Heart left ventricle (tissue), 16 donors: ENCODE measurements at regions not wholly inside any gene's neighbourhood (a gene's known extent, or its start where the extent isn't known, plus 50 kb on each side); places are given as distances from the start of the nearest gene placed in this dataset.

Experiments used
- ATAC-seq, 4 donors: fragments of 200-7000 bp; cut with Tn5 transposase; one replicate each; pipeline ENCODE4 v1.9.1; 2020 to 2022; ENCODE audit warnings: moderate library complexity in 4 of 4, mild to moderate bottlenecking in 3 of 4, moderate number of reproducible peaks in 1 of 4
- DNase-seq, 5 donors: peaks; one replicate each; pipeline ENCODE4 v3.0.0-alpha.2; 2020
- H3K27ac ChIP-seq, 12 donors: fragments of 200-600 bp; sonication (generic) in 4 of 12; one replicate each; pipeline versions ENCODE4 v1.5.0 to v1.8.0; 2016 to 2022; ENCODE audit warnings: mild to moderate bottlenecking in 2 of 12
- H3K27me3 ChIP-seq, 9 donors: fragments of 200-600 bp; sonication (generic) in 2 of 9; one replicate each; pipeline versions ENCODE4 v1.5.1 to v1.8.0; 2016 to 2022; ENCODE audit warnings: mild to moderate bottlenecking in 3 of 9
- H3K36me3 ChIP-seq, 9 donors: fragments of 200-600 bp; sonication (generic) in 2 of 9; one replicate each; pipeline versions ENCODE4 v1.5.0 to v1.8.0; 2018 to 2022; ENCODE audit warnings: mild to moderate bottlenecking in 2 of 9
- H3K4me1 ChIP-seq, 12 donors: fragments of 200-600 bp; sonication (generic) in 4 of 12; one replicate each; pipeline versions ENCODE4 v1.5.0 to v1.8.0; 2016 to 2022; ENCODE audit warnings: mild to moderate bottlenecking in 3 of 12
- H3K4me3 ChIP-seq, 12 donors: fragments of 200-600 bp; sonication (generic) in 4 of 12; one replicate each; pipeline versions ENCODE4 v1.5.0 to v1.8.0; 2017 to 2022; ENCODE audit warnings: mild to moderate bottlenecking in 9 of 12, moderate library complexity in 4 of 12
- H3K9me3 ChIP-seq, 12 donors: fragments of 200-600 bp; sonication (generic) in 4 of 12; one replicate each; pipeline versions ENCODE4 v1.5.0 to v1.8.0; 2016 to 2022; ENCODE audit warnings: mild to moderate bottlenecking in 1 of 12
- POLR2A ChIP-seq, 2 donors: fragments of 450-650 bp; IDR thresholded peaks; one replicate each; pipeline ENCODE4 v1.6.1; 2017; ENCODE audit warnings: antibody characterized with exemption in 2 of 2, mild to moderate bottlenecking in 2 of 2, moderate library complexity in 2 of 2
- WGBS, 4 donors: extraction: QIAGEN DNeasy Blood & Tissue Kit in 2 of 4; methylation state at CpG; one replicate each; pipeline versions ENCODE4 v1.1.5 to v1.1.7; 2013 to 2018; 5-methylcytosine and 5-hydroxymethylcytosine counted together
- intact Hi-C, 10 donors: fragments of 100-400 bp; cut with DNase I; formaldehyde crosslinking; loops; one replicate each; pipeline versions ENCODE4 v1.11.1 to v1.14.2; 2022
- TF ChIP-seq, protein P1 (sequence below), 12 donors: fragments of 200-600 bp; sonication (generic) in 4 of 12; IDR thresholded peaks; one replicate each; pipeline versions ENCODE4 v1.5.0 to v1.8.0; 2018 to 2022; ENCODE audit warnings: antibody characterized with exemption in 12 of 12, mild to moderate bottlenecking in 5 of 12
- donor health status: ischemic (EF 13 %, LVEDD 7.1; RV severe dilation, severe dysfunction).
- donor health status: healthy with polysubstance abuse.
- donor health status: DM: no; HTN: yes; CAD: no.
- donor health status: DM: no; HTN: no; CAD: no.
- donor health status: ischemic (EF 25% LVEDD 6.9; RV normal size, moderate dysfunction).
- donor health status: ischemic (EF 25% LVEDD 5.7; RV mildly dilated, moderate dysfunction).
- donor health status: healthy.
- donor health status: DM: yes; HTN: yes; CAD: no.
- donor health status: ischemic (EF 35%, LVEDD 5.7; RV mildly dilated, moderate dysfunction).
- donor health status: nonischemic (EF 11% LVEDD 7.7; RV severe dilation, severe dysfunction).
- donor health status: DM: yes; HTN: yes; CAD: no.
- donor health status: PGD.
- donor health status: ischemic (EF 29% LVEDD 5.4; RV normal size, mild dysfunction).
- donor health status: nonischemic (EF 23%, LVEDD 6.1; RV moderate dilation, normal function).

DNA sequence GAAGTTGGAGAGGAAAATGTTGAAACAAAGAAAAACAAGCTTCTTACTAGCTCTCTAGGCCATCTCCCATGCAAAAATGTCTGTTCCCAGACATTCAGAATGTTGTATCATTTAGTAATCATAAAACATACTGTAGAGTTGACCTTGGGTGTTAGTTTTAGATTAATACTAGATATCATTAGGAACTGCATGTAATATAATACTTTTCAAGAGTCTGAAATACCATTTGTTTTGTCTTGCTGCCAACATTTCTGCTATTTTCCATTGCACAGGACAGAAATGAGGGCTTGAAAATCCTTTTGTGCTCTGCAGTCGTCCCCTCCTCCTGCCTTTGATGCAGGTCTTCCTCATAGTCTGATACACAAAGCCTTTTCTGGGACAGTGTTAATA, 89.5 kb upstream of the RBMS1 start:
- DNase-seq: no peak
- Histone ChIP-seq H3K27ac (peak overlapping the region; percentile 5 to 78 (median 62)), H3K4me1 (peaks cover 0 to 41% (median 25%) of the 10 kb centered on the region in 12 donors), H3K27me3 (no peaks in the 10 kb centered on the region), H3K4me3 (no peak overlapping the region), H3K36me3 (no peaks in the 10 kb centered on the region), H3K9me3 (peaks cover 0 to 6% (median 0%) of the 10 kb centered on the region in 12 donors)
- TF ChIP-seq POLR2A (IDR thresholded peaks at IDR 0.05): no peak
- TF ChIP-seq, protein P1, sequence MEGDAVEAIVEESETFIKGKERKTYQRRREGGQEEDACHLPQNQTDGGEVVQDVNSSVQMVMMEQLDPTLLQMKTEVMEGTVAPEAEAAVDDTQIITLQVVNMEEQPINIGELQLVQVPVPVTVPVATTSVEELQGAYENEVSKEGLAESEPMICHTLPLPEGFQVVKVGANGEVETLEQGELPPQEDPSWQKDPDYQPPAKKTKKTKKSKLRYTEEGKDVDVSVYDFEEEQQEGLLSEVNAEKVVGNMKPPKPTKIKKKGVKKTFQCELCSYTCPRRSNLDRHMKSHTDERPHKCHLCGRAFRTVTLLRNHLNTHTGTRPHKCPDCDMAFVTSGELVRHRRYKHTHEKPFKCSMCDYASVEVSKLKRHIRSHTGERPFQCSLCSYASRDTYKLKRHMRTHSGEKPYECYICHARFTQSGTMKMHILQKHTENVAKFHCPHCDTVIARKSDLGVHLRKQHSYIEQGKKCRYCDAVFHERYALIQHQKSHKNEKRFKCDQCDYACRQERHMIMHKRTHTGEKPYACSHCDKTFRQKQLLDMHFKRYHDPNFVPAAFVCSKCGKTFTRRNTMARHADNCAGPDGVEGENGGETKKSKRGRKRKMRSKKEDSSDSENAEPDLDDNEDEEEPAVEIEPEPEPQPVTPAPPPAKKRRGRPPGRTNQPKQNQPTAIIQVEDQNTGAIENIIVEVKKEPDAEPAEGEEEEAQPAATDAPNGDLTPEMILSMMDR (IDR thresholded peaks at IDR 0.05): no peak
- 0 to 15% (median 13%) methylated on average over 1 of the region's 1 CpG for WGBS, 4 donors
- intact Hi-C loops: no loop called here
- ATAC-seq: peak; percentile 62 to 81 (median 80)

DNA sequence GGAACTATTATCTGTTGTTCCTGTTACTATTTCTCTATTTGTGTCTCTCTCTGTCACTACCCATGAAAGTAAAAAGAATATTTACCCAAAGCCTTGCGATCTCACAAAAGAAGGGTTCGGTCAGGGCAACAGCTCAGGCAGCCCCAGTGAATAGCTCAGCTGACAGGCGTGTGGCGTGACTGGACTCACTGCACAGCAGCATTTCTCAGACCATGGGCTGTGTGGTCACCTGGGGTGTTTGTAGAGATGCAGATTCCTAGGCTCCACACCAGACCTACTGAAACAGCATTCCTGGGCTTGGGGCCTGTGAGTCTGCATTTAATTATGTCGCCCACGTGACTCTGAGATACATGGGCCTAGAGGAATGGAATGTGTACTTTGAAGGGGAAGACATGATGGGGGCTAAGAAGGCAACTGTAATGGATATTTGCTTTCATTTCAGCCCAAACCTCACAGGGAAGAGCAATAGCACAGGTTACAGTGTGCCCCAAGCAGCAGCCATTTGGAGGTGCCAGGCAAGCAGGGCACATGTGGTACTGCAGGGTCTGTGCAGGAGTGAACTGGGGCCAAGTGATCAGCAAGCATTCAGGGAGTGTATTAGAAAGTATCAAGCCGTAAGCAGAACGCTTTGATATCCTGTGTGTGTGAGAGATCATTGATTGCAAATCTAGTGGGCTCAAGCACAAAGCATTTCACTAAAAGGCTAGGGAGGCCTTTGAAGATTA, 90.4 kb upstream of the RBMS1 start:
- no peak for DNase-seq
- TF ChIP-seq POLR2A (IDR thresholded peaks at IDR 0.05): no peak
- TF ChIP-seq, protein P1 (IDR thresholded peaks at IDR 0.05): no peak
- Histone ChIP-seq H3K27me3 (no peaks in the 10 kb centered on the region), H3K9me3 (no peaks in the 10 kb centered on the region), H3K4me3 (no peak overlapping the region), H3K4me1 (peaks cover 0 to 41% (median 25%) of the 10 kb centered on the region in 12 donors), H3K36me3 (no peaks in the 10 kb centered on the region), H3K27ac (peak overlapping the region in 11 of 12 donors; percentile 3 to 78 (median 65))
- intact Hi-C loops: no loop called here
- 84 to 90% (median 88%) methylated on average over 8 of the region's 8 CpGs for WGBS, 4 donors
- ATAC-seq: peak; percentile 20 to 62 (median 46)

DNA sequence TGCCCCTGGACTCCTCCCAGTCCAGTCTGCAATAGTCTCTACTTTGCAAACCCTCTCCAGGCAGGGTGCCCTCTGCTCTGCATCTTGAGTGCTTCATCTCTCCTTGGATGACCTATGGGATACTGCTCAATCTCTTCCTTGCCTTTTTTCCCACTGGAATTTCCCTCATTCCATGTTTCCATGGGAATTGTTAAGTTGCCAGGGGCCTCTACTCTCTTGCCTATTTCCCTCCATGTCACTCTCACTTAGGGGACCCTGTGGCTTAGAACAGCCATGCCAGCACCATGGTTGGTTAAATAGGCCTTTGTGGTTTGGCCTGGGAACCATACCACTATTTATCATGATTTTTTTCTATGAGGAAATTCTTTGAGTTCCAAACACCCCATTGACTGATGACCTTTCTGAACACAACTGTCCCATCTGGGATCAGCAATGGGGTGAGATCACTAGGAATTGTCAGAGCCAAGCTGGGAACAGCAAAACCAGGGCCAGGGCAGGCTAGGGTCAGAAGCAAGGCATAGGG, 91.4 kb upstream of the RBMS1 start:
- intact Hi-C loops: no loop called here
- H3K27ac ChIP-seq: peak overlapping the region in 1 of 12 donors; percentile 4
- no peaks in the 10 kb centered on the region for H3K36me3 ChIP-seq
- TF ChIP-seq, protein P1 (IDR thresholded peaks at IDR 0.05): no peak
- TF ChIP-seq POLR2A (IDR thresholded peaks at IDR 0.05): no peak
- peaks cover 0 to 41% (median 25%) of the 10 kb centered on the region in 12 donors for H3K4me1 ChIP-seq
- no peak overlapping the region for H3K4me3 ChIP-seq
- no peak for DNase-seq
- H3K9me3 ChIP-seq: no peaks in the 10 kb centered on the region
- H3K27me3 ChIP-seq: no peaks in the 10 kb centered on the region
- peak in 1 of 4 donors; percentile 23 for ATAC-seq

DNA sequence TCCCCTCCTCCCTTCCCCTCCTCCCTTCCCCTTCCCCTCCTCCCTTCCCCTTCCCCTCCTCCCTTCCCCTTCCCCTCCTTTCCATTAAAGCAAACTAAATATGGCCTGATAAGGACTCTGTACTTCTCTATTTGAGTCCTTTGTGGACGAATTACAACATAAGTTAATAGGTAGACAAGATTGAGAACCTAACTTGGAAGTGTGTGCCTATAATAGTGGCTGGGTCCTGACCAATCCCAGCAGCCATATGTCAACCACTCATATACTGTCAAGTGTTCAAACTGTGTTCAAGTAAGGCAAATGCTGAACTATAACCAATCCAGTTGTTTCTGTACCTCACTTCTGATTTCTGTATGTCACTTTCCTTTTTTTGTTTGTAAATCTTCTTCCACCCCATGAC, 97.1 kb upstream of the RBMS1 start:
- Histone ChIP-seq H3K9me3 (peaks cover 0 to 28% (median 1%) of the 10 kb centered on the region in 12 donors), H3K4me3 (no peak overlapping the region), H3K27ac (peak overlapping the region in 2 of 12 donors; percentile 33), H3K36me3 (no peaks in the 10 kb centered on the region), H3K4me1 (peaks cover 0 to 4% (median 0%) of the 10 kb centered on the region in 12 donors), H3K27me3 (no peaks in the 10 kb centered on the region)
- intact Hi-C loops: no loop called here
- 24 to 56% (median 33%) methylated on average over 1 of the region's 1 CpG for WGBS, 4 donors
- ATAC-seq: no peak
- TF ChIP-seq, protein P1 (IDR thresholded peaks at IDR 0.05): no peak
- no peak for TF ChIP-seq POLR2A (IDR thresholded peaks at IDR 0.05)
- no peak for DNase-seq
